ENCODE measurements at regions not wholly inside any gene's neighbourhood (a gene's known extent, or its start where the extent isn't known, plus 50 kb on each side); places are given as distances from the start of the nearest gene placed in this dataset.
"Not testable (repeated sequence)": the region's sequence is repeated elsewhere in the genome, so short reads cannot be mapped to it uniquely, and the experiment has no call there.

GRCh38 chr4:189096108-189096507, 844.6 kb upstream of the FRG1 start:
- no peak for DNase-seq (ENCODE audit: low spot score)

GRCh38 chr4:189096717-189097116, 844.0 kb upstream of the FRG1 start:
- DNase-seq (ENCODE audit: low spot score): no peak

- DNase-seq (ENCODE audit: low spot score): no peak
These were observed 841.6 kb upstream of the FRG1 start for GRCh38 chr4:189098932-189099696.

- no peak for DNase-seq (ENCODE audit: low spot score)
These were observed 827.2 kb upstream of the FRG1 start for GRCh38 chr4:189113389-189113888.

- no peak for DNase-seq (ENCODE audit: low spot score)
These were observed 823.2 kb upstream of the FRG1 start for GRCh38 chr4:189117426-189117825.

- no peak for DNase-seq (ENCODE audit: low spot score)
These were observed 819.3 kb upstream of the FRG1 start for GRCh38 chr4:189121336-189121735.

GRCh38 chr4:189124149-189124758, 816.4 kb upstream of the FRG1 start:
- no peak for DNase-seq (ENCODE audit: low spot score)

- no peak for DNase-seq (ENCODE audit: low spot score)
These were observed 815.9 kb upstream of the FRG1 start for GRCh38 chr4:189124791-189125190.

GRCh38 chr4:189126040-189126439, 814.6 kb upstream of the FRG1 start:
- DNase-seq (ENCODE audit: low spot score): no peak

- no peak for DNase-seq (ENCODE audit: low spot score)
These were observed 812.3 kb upstream of the FRG1 start for GRCh38 chr4:189128341-189128740.

GRCh38 chr4:189129044-189129694, 811.5 kb upstream of the FRG1 start:
- no peak for DNase-seq (ENCODE audit: low spot score)

- no peak for DNase-seq (ENCODE audit: low spot score)
These were observed 809.6 kb upstream of the FRG1 start for GRCh38 chr4:189131118-189131517.

GRCh38 chr4:189136462-189136861, 804.2 kb upstream of the FRG1 start:
- no peak for DNase-seq (ENCODE audit: low spot score)

GRCh38 chr4:189143263-189143952, 797.3 kb upstream of the FRG1 start:
- no peak for DNase-seq (ENCODE audit: low spot score)

GRCh38 chr4:189147005-189147929, 793.4 kb upstream of the FRG1 start:
- no peak for DNase-seq (ENCODE audit: low spot score)

GRCh38 chr4:189155083-189155482, 785.6 kb upstream of the FRG1 start:
- not testable (repeated sequence) for DNase-seq (ENCODE audit: low spot score)

GRCh38 chr4:189162073-189162789, 778.4 kb upstream of the FRG1 start:
- no peak for DNase-seq (ENCODE audit: low spot score)

- no peak for DNase-seq (ENCODE audit: low spot score)
These were observed 777.8 kb upstream of the FRG1 start for GRCh38 chr4:189162888-189163287.

- no peak for DNase-seq (ENCODE audit: low spot score)
These were observed 764.7 kb upstream of the FRG1 start for GRCh38 chr4:189176002-189176401.

GRCh38 chr4:189177130-189177529, 763.5 kb upstream of the FRG1 start:
- DNase-seq (ENCODE audit: low spot score): no peak
